DOHH2 (cell line): ENCODE measurements at regions not wholly inside any gene's neighbourhood (a gene's known extent, or its start where the extent isn't known, plus 50 kb on each side); places are given as distances from the start of the nearest gene placed in this dataset.

Experiments used
- H3F3A ChIP-seq: fragments of 200-600 bp; sonication (generic), shearing (Covaris generic); 2 replicates; pipeline ENCODE4 v1.6.0; 2016; ENCODE audit warnings: antibody characterized with exemption, mild to moderate bottlenecking; ENCODE audit not compliant: control insufficient read depth, insufficient read depth
- H3K27ac ChIP-seq: fragments of 200-600 bp; sonication (generic); 2 replicates; pipeline ENCODE4 v1.5.1; 2014; ENCODE audit warnings: low read depth, mild to moderate bottlenecking, low read length, moderate library complexity
- H3K27me3 ChIP-seq: fragments of 200-600 bp; sonication (generic); 2 replicates; pipeline ENCODE4 v1.6.1; 2014; ENCODE audit warnings: mild to moderate bottlenecking, low read length, mixed read lengths; ENCODE audit not compliant: control insufficient read depth
- H3K36me3 ChIP-seq: fragments of 200-600 bp; sonication (generic); 2 replicates; pipeline ENCODE4 v1.6.1; 2014; ENCODE audit warnings: mild to moderate bottlenecking, low read length, moderate library complexity, mixed read lengths; ENCODE audit not compliant: control insufficient read depth
- H3K4me1 ChIP-seq: fragments of 200-600 bp; sonication (generic); 2 replicates; pipeline ENCODE4 v1.6.1; 2014; ENCODE audit warnings: mild to moderate bottlenecking, low read length, mixed read lengths; ENCODE audit not compliant: control insufficient read depth
- H3K4me2 ChIP-seq: fragments of 200-600 bp; sonication (generic); 2 replicates; pipeline ENCODE4 v1.6.0; 2014; ENCODE audit warnings: mild to moderate bottlenecking, low read length, moderate library complexity
- H3K4me3 ChIP-seq: fragments of 200-600 bp; sonication (generic); 2 replicates; pipeline ENCODE4 v1.5.1; 2014; ENCODE audit warnings: mild to moderate bottlenecking, low read length, mixed read lengths
- H3K79me2 ChIP-seq: fragments of 200-600 bp; sonication (generic); 2 replicates; pipeline ENCODE4 v1.6.1; 2014; ENCODE audit warnings: mild to moderate bottlenecking, low read length, mixed read lengths; ENCODE audit not compliant: control insufficient read depth
- H3K9me2 ChIP-seq: fragments of 200-600 bp; sonication (generic); replicated peaks from 2 replicates; pipeline ENCODE4 v1.6.1; 2014; ENCODE audit warnings: mild to moderate bottlenecking, low read length, mixed read lengths; ENCODE audit not compliant: control insufficient read depth
- H3K9me3 ChIP-seq: fragments of 200-600 bp; sonication (generic); 2 replicates; pipeline ENCODE4 v1.6.1; 2014; ENCODE audit warnings: antibody characterized with exemption, low read length, mixed read lengths; ENCODE audit not compliant: control insufficient read depth, insufficient read depth
- H4K20me1 ChIP-seq: fragments of 200-600 bp; sonication (generic); 2 replicates; pipeline ENCODE4 v1.6.0; 2014; ENCODE audit warnings: low read depth, mild to moderate bottlenecking, antibody characterized with exemption, low read length, moderate library complexity; ENCODE audit not compliant: control insufficient read depth, insufficient read depth
- CTCF ChIP-seq: fragments of 200-600 bp; sonication (generic); IDR thresholded peaks from one replicate; pipeline ENCODE4 v1.5.1; 2014; ENCODE audit warnings: antibody characterized with exemption, mild to moderate bottlenecking, low read depth, low read length; ENCODE audit not compliant: poor library complexity, severe bottlenecking
- EZH2phosphoT487 ChIP-seq: fragments of 200-600 bp; sonication (generic); IDR thresholded peaks from 2 replicates; pipeline ENCODE4 v1.6.1; 2017; ENCODE audit warnings: borderline replicate concordance, mild to moderate bottlenecking, antibody characterized with exemption, low read length, moderate library complexity, mixed read lengths

GRCh38 chr2:57892920-57893319 lies 153.7 kb upstream of the VRK2 start:
- no peaks in the 10 kb centered on the region for H4K20me1 ChIP-seq
- H3K4me3 ChIP-seq, result no peak overlapping the region
- H3K4me1 ChIP-seq, result no peaks in the 10 kb centered on the region
- H3F3A ChIP-seq, result no peaks in the 10 kb centered on the region
- H3K27ac ChIP-seq, result no peak overlapping the region
- TF ChIP-seq EZH2phosphoT487 (no peak), CTCF (no peak)
- H3K9me3 ChIP-seq, result no peaks in the 10 kb centered on the region
- no peaks in the 10 kb centered on the region for H3K79me2 ChIP-seq
- no peaks in the 10 kb centered on the region for H3K36me3 ChIP-seq
- no peak overlapping the region for H3K4me2 ChIP-seq
- no peaks in the 10 kb centered on the region for H3K27me3 ChIP-seq
- no peaks in the 10 kb centered on the region for H3K9me2 ChIP-seq

GRCh38 chr2:57893347-57893746 lies 153.3 kb upstream of the VRK2 start:
- Histone ChIP-seq H3K27ac (no peak overlapping the region), H3K36me3 (no peaks in the 10 kb centered on the region), H3F3A (no peaks in the 10 kb centered on the region), H4K20me1 (no peaks in the 10 kb centered on the region), H3K9me3 (no peaks in the 10 kb centered on the region), H3K4me1 (no peaks in the 10 kb centered on the region), H3K79me2 (no peaks in the 10 kb centered on the region), H3K4me2 (no peak overlapping the region), H3K9me2 (no peaks in the 10 kb centered on the region), H3K4me3 (no peak overlapping the region), H3K27me3 (no peaks in the 10 kb centered on the region)
- no peak for TF ChIP-seq CTCF
- TF ChIP-seq EZH2phosphoT487, result no peak

- no peaks in the 10 kb centered on the region for H3K9me3 ChIP-seq
- H3K4me1 ChIP-seq, result no peaks in the 10 kb centered on the region
- no peaks in the 10 kb centered on the region for H3F3A ChIP-seq
- no peak overlapping the region for H3K4me3 ChIP-seq
- TF ChIP-seq CTCF (no peak), EZH2phosphoT487 (no peak)
- H4K20me1 ChIP-seq, result no peaks in the 10 kb centered on the region
- no peaks in the 10 kb centered on the region for H3K79me2 ChIP-seq
- H3K36me3 ChIP-seq, result no peaks in the 10 kb centered on the region
- H3K27ac ChIP-seq, result no peak overlapping the region
- no peaks in the 10 kb centered on the region for H3K9me2 ChIP-seq
- no peaks in the 10 kb centered on the region for H3K27me3 ChIP-seq
- H3K4me2 ChIP-seq, result no peak overlapping the region
Observed at GRCh38 chr2:57893786-57894185, 152.8 kb upstream of the VRK2 start.

- no peak for TF ChIP-seq CTCF
- no peak for TF ChIP-seq EZH2phosphoT487
- H3K4me3 ChIP-seq, result no peak overlapping the region
Observed at GRCh38 chr2:57894381-57894780, 152.2 kb upstream of the VRK2 start.

More at GRCh38 chr2:57894381-57894780, 152.2 kb upstream of the VRK2 start:
- H3K9me3 ChIP-seq, result no peaks in the 10 kb centered on the region
- H4K20me1 ChIP-seq, result no peaks in the 10 kb centered on the region
- H3K27ac ChIP-seq, result no peak overlapping the region
- no peaks in the 10 kb centered on the region for H3F3A ChIP-seq
- H3K36me3 ChIP-seq, result no peaks in the 10 kb centered on the region
- no peaks in the 10 kb centered on the region for H3K27me3 ChIP-seq
- H3K4me1 ChIP-seq, result no peaks in the 10 kb centered on the region
- no peak overlapping the region for H3K4me2 ChIP-seq
- H3K9me2 ChIP-seq, result no peaks in the 10 kb centered on the region
- H3K79me2 ChIP-seq, result no peaks in the 10 kb centered on the region
